K562 (cell line): ENCODE measurements at regions not wholly inside any gene's neighbourhood (a gene's known extent, or its start where the extent isn't known, plus 50 kb on each side); places are given as distances from the start of the nearest gene placed in this dataset.

Experiments
- ARID2 ChIP-seq: fragments of 450-650 bp; IDR thresholded peaks from 2 replicates; pipeline ENCODE4 v1.6.1; 2017; ENCODE audit warnings: antibody characterized with exemption, mild to moderate bottlenecking
- EGR1 ChIP-seq: fragments of 450-650 bp; conservative IDR thresholded peaks from 2 replicates; pipeline ENCODE4 v1.6.1; 2017; ENCODE audit warnings: mild to moderate bottlenecking
- KDM2B ChIP-seq: fragments of 250-450 bp; sonication (Bioruptor Pico); IDR thresholded peaks from 2 replicates; pipeline ENCODE4 v1.8.0; 2021; ENCODE audit warnings: mild to moderate bottlenecking, moderate library complexity
- MEF2D ChIP-seq: conservative IDR thresholded peaks from 2 replicates; pipeline ENCODE4 v1.6.1; 2016; ENCODE audit warnings: low read depth, missing genetic modification characterization, missing compliant biosample characterization
- NFIC ChIP-seq: fragments of 450-650 bp; IDR thresholded peaks from 2 replicates; pipeline ENCODE4 v1.6.1; 2017; ENCODE audit warnings: mild to moderate bottlenecking, inconsistent platforms
- SIN3B ChIP-seq: fragments of 450-650 bp; IDR thresholded peaks from 2 replicates; pipeline ENCODE4 v1.6.1; 2017; ENCODE audit warnings: low read depth, mild to moderate bottlenecking, moderate library complexity

DNA sequence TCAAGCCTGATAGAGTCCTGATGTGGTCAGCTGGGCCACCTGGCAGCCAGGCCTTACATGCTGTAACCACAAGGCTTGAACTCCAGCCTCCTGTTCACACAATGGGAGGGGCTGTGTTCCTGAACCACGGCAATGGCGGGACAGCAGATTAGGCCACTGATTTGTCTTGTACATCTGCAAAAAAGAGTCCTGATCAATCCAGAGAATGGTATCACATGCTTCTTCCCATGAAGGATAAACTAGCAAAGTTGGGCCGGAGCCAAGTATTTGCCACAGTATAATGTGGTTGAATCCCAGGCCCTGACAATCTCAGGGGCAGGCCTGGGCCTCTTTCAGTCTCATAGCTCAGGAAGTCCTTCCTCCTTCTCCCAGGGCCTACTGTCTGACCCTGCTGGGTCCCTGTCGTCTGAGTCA is 2182.5 kb upstream of the AGA start:
- TF ChIP-seq ARID2 (no peak), MEF2D (tag) (no peak), SIN3B (no peak), EGR1 (no peak), KDM2B (CRISPR knock-in tag) (no peak), NFIC (peak; percentile 21; the same call in 1 of the 2 replicates)
